K562 (cell line): ENCODE measurements at regions not wholly inside any gene's neighbourhood (a gene's known extent, or its start where the extent isn't known, plus 50 kb on each side); places are given as distances from the start of the nearest gene placed in this dataset.

Experiments
- ATAC-seq: fragments of 200-7000 bp; cut with Tn5 transposase; 3 replicates; pipeline ENCODE4 v1.9.1; 2020; ENCODE audit warnings: moderate library complexity
- BruUV-seq: library from RNA; stranded (reverse); fragments of 400-500 nt; replicated peaks from 2 replicates; lab custom pipeline; 2021; lab: Mats Ljungman, UMichigan
- CTCF ChIA-PET: fragments of 300-600 bp; formaldehyde crosslinking; extraction: SDS; loops from one replicate; lab custom pipeline; 2021; ENCODE audit warnings: low intra/inter-chr PET ratio; lab: Yijun Ruan, JAX
- POLR2A ChIA-PET: fragments of 300-600, 350-650 bp; sonication (Branson Sonifier 250); formaldehyde crosslinking; extraction: SDS; loops from one replicate; lab custom pipeline; 2021; ENCODE audit warnings: antibody characterized with exemption, inconsistent platforms; lab: Yijun Ruan, JAX
- DNase-seq, 4 experiments: peaks; one replicate each; pipeline versions ENCODE4 v3.0.0 to v3.0.0-alpha.2; 2011 to 2018; ENCODE audit warnings: low spot score in 3 of 4, mixed read lengths in 3 of 4; ENCODE audit errors: extremely low read depth in 1 of 4
- FAIRE-seq: peaks from 2 replicates; lab custom pipeline; 2011; peaks lifted over from hg19 to GRCh38; lab: Jason Lieb, UNC
- H2AFZ ChIP-seq: 2 replicates; pipeline ENCODE4 v1.6.0; 2011; ENCODE audit warnings: low read depth, low read length, control low read depth, inconsistent platforms
- H3K27ac ChIP-seq: fragments of 200-600 bp; 3 replicates; pipeline ENCODE4 v1.8.0; 2011; ENCODE audit warnings: low read depth, mild to moderate bottlenecking, control low read depth, inconsistent platforms, low read length, moderate library complexity, mixed read lengths; ENCODE audit errors: extremely low read depth
- H3K27me3 ChIP-seq, 2 experiments: fragments of 300-600 bp in 1 of 2; 2 replicates in 1 of 2; 3 replicates in 1 of 2; pipeline versions ENCODE4 v1.6.0 to v1.8.0; 2011; ENCODE audit warnings: inconsistent platforms in 2 of 2, low read length in 2 of 2, mild to moderate bottlenecking in 1 of 2, mixed read lengths in 1 of 2, moderate library complexity in 1 of 2; ENCODE audit not compliant: control insufficient read depth in 2 of 2, insufficient read depth in 2 of 2
- H3K36me3 ChIP-seq: fragments of 300-600 bp; 3 replicates; pipeline ENCODE4 v1.8.0; 2011; ENCODE audit warnings: mild to moderate bottlenecking, low read length, inconsistent platforms; ENCODE audit not compliant: control insufficient read depth, insufficient read depth
- H3K4me1 ChIP-seq, 2 experiments: fragments of 200-600 bp in 1 of 2; replicated peaks in 1 of 2; 2 replicates in 1 of 2; 3 replicates in 1 of 2; pipeline versions ENCODE4 v1.5.1 to v1.8.0; 2011; ENCODE audit warnings: inconsistent platforms in 2 of 2, low read length in 2 of 2, mild to moderate bottlenecking in 1 of 2, mixed read lengths in 1 of 2, moderate library complexity in 1 of 2; ENCODE audit not compliant: control insufficient read depth in 2 of 2, insufficient read depth in 2 of 2
- H3K4me2 ChIP-seq: 2 replicates; pipeline ENCODE4 v1.6.1; 2011; ENCODE audit warnings: low read length, control low read depth, inconsistent platforms, mixed read lengths; ENCODE audit not compliant: insufficient read depth
- H3K4me3 ChIP-seq: fragments of 200-600 bp; sonication (generic), shearing (Covaris generic); 2 replicates; pipeline ENCODE4 v1.5.1; 2016; ENCODE audit warnings: control low read depth, inconsistent platforms
- H3K79me2 ChIP-seq: fragments of 200-600 bp; 3 replicates; pipeline ENCODE4 v1.8.0; 2011; ENCODE audit warnings: low read length, inconsistent platforms; ENCODE audit not compliant: control insufficient read depth, insufficient read depth
- H3K9ac ChIP-seq, 2 experiments: 2 replicates each; pipeline versions ENCODE4 v1.6.0 to v1.6.1; 2011; ENCODE audit warnings: low read depth in 2 of 2, low read length in 2 of 2, control low read depth in 1 of 2, inconsistent platforms in 1 of 2, mild to moderate bottlenecking in 1 of 2, mixed read lengths in 1 of 2; ENCODE audit not compliant: insufficient read depth in 1 of 2
- H3K9me1 ChIP-seq: one replicate; pipeline ENCODE4 v1.6.0; 2011; ENCODE audit warnings: inconsistent platforms, mild to moderate bottlenecking, low read length, moderate library complexity; ENCODE audit not compliant: control insufficient read depth, insufficient read depth
- H3K9me3 ChIP-seq: replicated peaks from 2 replicates; pipeline ENCODE4 v1.5.1; 2011; ENCODE audit warnings: low read depth, low read length, inconsistent platforms; ENCODE audit not compliant: control insufficient read depth, insufficient read depth
- H4K20me1 ChIP-seq: replicated peaks from 2 replicates; pipeline ENCODE4 v1.6.1; 2011; ENCODE audit warnings: low read length, inconsistent platforms, mixed read lengths; ENCODE audit not compliant: control insufficient read depth, insufficient read depth
- ETV1 ChIP-seq: fragments of 450-650 bp; conservative IDR thresholded peaks from 2 replicates; pipeline ENCODE4 v1.6.1; 2016; ENCODE audit warnings: missing genetic modification characterization, control low read depth, low read depth, missing compliant biosample characterization
- FOXJ2 ChIP-seq: fragments of 200-800 bp; sonication (Bioruptor generic); IDR thresholded peaks from 2 replicates; pipeline ENCODE4 v1.6.1; 2016; ENCODE audit warnings: missing genetic modification characterization, missing compliant biosample characterization
- KLF6 ChIP-seq: fragments of 250-450 bp; sonication (Bioruptor Pico); IDR thresholded peaks from 2 replicates; pipeline ENCODE4 v1.4.0; 2020; ENCODE audit warnings: mild to moderate bottlenecking, moderate library complexity, borderline replicate concordance
- SPI1 ChIP-seq: IDR thresholded peaks from 2 replicates; pipeline ENCODE4 v1.6.1; 2011; ENCODE audit warnings: low read depth, low read length, control low read depth, borderline replicate concordance
- TBP ChIP-seq: optimal IDR thresholded peaks from 2 replicates; pipeline ENCODE3; 2011; ENCODE audit warnings: low read depth, low read length, improper control_type of control experiment
- TRIM28 ChIP-seq: fragments of 450-650 bp; IDR thresholded peaks from 2 replicates; pipeline ENCODE4 v1.6.1; 2017
- ZNF140 ChIP-seq: fragments of 250-450 bp; sonication (Bioruptor Pico); IDR thresholded peaks from 2 replicates; pipeline ENCODE4 v1.8.0; 2021; ENCODE audit warnings: moderate library complexity, mild to moderate bottlenecking, inconsistent platforms
- ZNF146 ChIP-seq: IDR thresholded peaks from one replicate; pipeline ENCODE4 v1.6.1; 2018; ENCODE audit warnings: missing compliant biosample characterization; ENCODE audit not compliant: unreplicated experiment
- ZNF232 ChIP-seq: sonication (generic); formaldehyde crosslinking; IDR thresholded peaks from 2 replicates; pipeline ENCODE4 v1.8.0; 2022; ENCODE audit warnings: mild to moderate bottlenecking, missing genetic modification reagents
- ZNF445 ChIP-seq: fragments of 250-450 bp; sonication (Bioruptor Pico); IDR thresholded peaks from 2 replicates; pipeline ENCODE4 v1.4.0; 2020; ENCODE audit warnings: low read depth, mild to moderate bottlenecking, moderate library complexity
- WGBS: fragments of 100-300 bp; shearing (Covaris generic); methylation state at CpG from one replicate; pipeline ENCODE4 v1.1.6; 2016; ENCODE audit warnings: low coverage, mixed read lengths; ENCODE audit not compliant: insufficient coverage; ENCODE audit errors: missing lambda C conversion rate; 5-methylcytosine and 5-hydroxymethylcytosine counted together
- in situ Hi-C: fragments of 300-500 bp; cut with MboI; formaldehyde crosslinking; loops from 4 replicates; pipeline ENCODE4 v1.15.0; 2018; ENCODE audit warnings: inconsistent platforms, mixed read lengths
- intact Hi-C: fragments of 100-400 bp; cut with micrococcal nuclease; formaldehyde crosslinking; loops from 2 replicates; pipeline ENCODE4 v1.14.2; 2022
- TF ChIP-seq, protein P1 (sequence below): fragments of 450-650 bp; IDR thresholded peaks from 2 replicates; pipeline ENCODE4 v1.6.1; 2016; ENCODE audit warnings: mild to moderate bottlenecking, moderate library complexity
- TF ChIP-seq, protein P2 (sequence below): sonication (generic); formaldehyde crosslinking; IDR thresholded peaks from 2 replicates; pipeline ENCODE4 v1.8.1; 2022; ENCODE audit warnings: missing genetic modification reagents

DNA sequence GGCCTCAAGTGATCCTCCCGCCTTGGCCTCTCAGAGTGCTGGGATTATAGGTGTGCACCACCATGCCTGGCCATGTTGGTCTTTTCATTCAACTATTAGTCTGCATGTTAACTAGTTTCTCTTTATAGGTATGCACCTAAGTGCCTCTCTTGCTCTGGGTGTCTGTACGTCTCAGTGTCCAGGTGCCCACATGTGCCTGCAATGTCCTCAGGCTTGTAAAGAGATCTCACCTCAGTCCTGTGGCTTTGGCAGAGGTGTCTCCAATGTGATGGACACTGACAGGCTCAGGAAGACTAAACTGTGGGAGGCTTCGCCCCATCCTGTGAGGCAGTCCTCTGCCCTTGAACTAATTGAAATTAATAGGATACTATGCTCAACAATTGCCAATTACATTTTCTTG lies 526.3 kb downstream of the PTPRU start:
- H3K9me1 ChIP-seq: no peaks in the 10 kb centered on the region
- no peaks in the 10 kb centered on the region for H3K36me3 ChIP-seq
- H3K4me3 ChIP-seq: no peak overlapping the region
- 0% methylated on average over 3 of the region's 3 CpGs for WGBS
- H3K27me3 ChIP-seq: peaks cover 0 to 8% of the 10 kb centered on the region in 2 experiments; a peak in 2 of 5 replicates
- H2AFZ ChIP-seq: no peak overlapping the region
- H3K27ac ChIP-seq: no peak overlapping the region
- no peak overlapping the region for H3K9ac ChIP-seq
- peaks cover 3% of the 10 kb centered on the region; the same call in 1 of the 2 replicates for H4K20me1 ChIP-seq
- in situ Hi-C loops: no loop called here
- ChIA-PET CTCF (no interaction called here), POLR2A (no interaction called here)
- DNase-seq (no peak), FAIRE-seq (no peak), ATAC-seq (no peak)
- intact Hi-C loops: no loop called here
- no peaks in the 10 kb centered on the region for H3K4me1 ChIP-seq
- no TSS peak for BruUV-seq
- no peak overlapping the region for H3K4me2 ChIP-seq
- H3K79me2 ChIP-seq: no peaks in the 10 kb centered on the region
- H3K9me3 ChIP-seq: no peaks in the 10 kb centered on the region
- TF ChIP-seq FOXJ2 (tag) (no peak), TRIM28 (no peak), ZNF445 (CRISPR knock-in tag) (no peak), ZNF140 (CRISPR knock-in tag) (no peak), ETV1 (tag) (no peak), TBP (no peak), SPI1 (no peak), KLF6 (CRISPR knock-in tag) (no peak), ZNF232 (no peak), ZNF146 (no peak)
- TF ChIP-seq, protein P1, sequence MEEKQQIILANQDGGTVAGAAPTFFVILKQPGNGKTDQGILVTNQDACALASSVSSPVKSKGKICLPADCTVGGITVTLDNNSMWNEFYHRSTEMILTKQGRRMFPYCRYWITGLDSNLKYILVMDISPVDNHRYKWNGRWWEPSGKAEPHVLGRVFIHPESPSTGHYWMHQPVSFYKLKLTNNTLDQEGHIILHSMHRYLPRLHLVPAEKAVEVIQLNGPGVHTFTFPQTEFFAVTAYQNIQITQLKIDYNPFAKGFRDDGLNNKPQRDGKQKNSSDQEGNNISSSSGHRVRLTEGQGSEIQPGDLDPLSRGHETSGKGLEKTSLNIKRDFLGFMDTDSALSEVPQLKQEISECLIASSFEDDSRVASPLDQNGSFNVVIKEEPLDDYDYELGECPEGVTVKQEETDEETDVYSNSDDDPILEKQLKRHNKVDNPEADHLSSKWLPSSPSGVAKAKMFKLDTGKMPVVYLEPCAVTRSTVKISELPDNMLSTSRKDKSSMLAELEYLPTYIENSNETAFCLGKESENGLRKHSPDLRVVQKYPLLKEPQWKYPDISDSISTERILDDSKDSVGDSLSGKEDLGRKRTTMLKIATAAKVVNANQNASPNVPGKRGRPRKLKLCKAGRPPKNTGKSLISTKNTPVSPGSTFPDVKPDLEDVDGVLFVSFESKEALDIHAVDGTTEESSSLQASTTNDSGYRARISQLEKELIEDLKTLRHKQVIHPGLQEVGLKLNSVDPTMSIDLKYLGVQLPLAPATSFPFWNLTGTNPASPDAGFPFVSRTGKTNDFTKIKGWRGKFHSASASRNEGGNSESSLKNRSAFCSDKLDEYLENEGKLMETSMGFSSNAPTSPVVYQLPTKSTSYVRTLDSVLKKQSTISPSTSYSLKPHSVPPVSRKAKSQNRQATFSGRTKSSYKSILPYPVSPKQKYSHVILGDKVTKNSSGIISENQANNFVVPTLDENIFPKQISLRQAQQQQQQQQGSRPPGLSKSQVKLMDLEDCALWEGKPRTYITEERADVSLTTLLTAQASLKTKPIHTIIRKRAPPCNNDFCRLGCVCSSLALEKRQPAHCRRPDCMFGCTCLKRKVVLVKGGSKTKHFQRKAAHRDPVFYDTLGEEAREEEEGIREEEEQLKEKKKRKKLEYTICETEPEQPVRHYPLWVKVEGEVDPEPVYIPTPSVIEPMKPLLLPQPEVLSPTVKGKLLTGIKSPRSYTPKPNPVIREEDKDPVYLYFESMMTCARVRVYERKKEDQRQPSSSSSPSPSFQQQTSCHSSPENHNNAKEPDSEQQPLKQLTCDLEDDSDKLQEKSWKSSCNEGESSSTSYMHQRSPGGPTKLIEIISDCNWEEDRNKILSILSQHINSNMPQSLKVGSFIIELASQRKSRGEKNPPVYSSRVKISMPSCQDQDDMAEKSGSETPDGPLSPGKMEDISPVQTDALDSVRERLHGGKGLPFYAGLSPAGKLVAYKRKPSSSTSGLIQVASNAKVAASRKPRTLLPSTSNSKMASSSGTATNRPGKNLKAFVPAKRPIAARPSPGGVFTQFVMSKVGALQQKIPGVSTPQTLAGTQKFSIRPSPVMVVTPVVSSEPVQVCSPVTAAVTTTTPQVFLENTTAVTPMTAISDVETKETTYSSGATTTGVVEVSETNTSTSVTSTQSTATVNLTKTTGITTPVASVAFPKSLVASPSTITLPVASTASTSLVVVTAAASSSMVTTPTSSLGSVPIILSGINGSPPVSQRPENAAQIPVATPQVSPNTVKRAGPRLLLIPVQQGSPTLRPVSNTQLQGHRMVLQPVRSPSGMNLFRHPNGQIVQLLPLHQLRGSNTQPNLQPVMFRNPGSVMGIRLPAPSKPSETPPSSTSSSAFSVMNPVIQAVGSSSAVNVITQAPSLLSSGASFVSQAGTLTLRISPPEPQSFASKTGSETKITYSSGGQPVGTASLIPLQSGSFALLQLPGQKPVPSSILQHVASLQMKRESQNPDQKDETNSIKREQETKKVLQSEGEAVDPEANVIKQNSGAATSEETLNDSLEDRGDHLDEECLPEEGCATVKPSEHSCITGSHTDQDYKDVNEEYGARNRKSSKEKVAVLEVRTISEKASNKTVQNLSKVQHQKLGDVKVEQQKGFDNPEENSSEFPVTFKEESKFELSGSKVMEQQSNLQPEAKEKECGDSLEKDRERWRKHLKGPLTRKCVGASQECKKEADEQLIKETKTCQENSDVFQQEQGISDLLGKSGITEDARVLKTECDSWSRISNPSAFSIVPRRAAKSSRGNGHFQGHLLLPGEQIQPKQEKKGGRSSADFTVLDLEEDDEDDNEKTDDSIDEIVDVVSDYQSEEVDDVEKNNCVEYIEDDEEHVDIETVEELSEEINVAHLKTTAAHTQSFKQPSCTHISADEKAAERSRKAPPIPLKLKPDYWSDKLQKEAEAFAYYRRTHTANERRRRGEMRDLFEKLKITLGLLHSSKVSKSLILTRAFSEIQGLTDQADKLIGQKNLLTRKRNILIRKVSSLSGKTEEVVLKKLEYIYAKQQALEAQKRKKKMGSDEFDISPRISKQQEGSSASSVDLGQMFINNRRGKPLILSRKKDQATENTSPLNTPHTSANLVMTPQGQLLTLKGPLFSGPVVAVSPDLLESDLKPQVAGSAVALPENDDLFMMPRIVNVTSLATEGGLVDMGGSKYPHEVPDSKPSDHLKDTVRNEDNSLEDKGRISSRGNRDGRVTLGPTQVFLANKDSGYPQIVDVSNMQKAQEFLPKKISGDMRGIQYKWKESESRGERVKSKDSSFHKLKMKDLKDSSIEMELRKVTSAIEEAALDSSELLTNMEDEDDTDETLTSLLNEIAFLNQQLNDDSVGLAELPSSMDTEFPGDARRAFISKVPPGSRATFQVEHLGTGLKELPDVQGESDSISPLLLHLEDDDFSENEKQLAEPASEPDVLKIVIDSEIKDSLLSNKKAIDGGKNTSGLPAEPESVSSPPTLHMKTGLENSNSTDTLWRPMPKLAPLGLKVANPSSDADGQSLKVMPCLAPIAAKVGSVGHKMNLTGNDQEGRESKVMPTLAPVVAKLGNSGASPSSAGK: no peak
- TF ChIP-seq, protein P2, sequence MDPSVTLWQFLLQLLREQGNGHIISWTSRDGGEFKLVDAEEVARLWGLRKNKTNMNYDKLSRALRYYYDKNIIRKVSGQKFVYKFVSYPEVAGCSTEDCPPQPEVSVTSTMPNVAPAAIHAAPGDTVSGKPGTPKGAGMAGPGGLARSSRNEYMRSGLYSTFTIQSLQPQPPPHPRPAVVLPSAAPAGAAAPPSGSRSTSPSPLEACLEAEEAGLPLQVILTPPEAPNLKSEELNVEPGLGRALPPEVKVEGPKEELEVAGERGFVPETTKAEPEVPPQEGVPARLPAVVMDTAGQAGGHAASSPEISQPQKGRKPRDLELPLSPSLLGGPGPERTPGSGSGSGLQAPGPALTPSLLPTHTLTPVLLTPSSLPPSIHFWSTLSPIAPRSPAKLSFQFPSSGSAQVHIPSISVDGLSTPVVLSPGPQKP: no peak
